ENCODE measurements at regions not wholly inside any gene's neighbourhood (a gene's known extent, or its start where the extent isn't known, plus 50 kb on each side); places are given as distances from the start of the nearest gene placed in this dataset.

DNA sequence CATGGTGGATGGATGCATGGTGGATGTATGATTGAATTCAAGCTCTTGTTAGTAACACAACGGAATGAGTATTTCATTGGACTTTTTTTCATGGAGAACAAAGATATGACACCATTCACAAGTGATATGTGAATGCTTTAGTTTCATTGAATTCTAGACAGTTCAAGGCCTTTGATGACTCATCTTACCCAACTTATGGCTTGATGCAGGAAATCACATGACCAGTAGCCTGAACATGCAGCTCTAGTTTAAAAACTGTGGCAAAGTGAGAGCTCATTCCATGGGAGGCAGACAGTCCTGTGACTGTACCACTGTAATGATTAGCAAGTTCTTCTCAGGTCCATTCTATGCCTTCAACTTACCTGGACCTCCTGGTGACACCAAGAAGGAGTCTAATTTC, 1239.3 kb downstream of the TYW1 start:
- DNase-seq (ENCODE audit: extremely low read depth, insufficient read length): no peak
- Histone ChIP-seq H3K4me3 (replicated peaks; ENCODE audit: low read depth, low read length) (no peak overlapping the region), H3K27me3 (replicated peaks; ENCODE audit: control insufficient read depth, insufficient read depth, low read length) (no peaks in the 10 kb centered on the region), H3K36me3 (ENCODE audit: control insufficient read depth, insufficient read depth, low read length) (no peaks in the 10 kb centered on the region)
- no peak for TF ChIP-seq CTCF (IDR thresholded peaks at IDR 0.05; ENCODE audit: insufficient read depth, low read length, poor library complexity, severe bottlenecking)

DNA sequence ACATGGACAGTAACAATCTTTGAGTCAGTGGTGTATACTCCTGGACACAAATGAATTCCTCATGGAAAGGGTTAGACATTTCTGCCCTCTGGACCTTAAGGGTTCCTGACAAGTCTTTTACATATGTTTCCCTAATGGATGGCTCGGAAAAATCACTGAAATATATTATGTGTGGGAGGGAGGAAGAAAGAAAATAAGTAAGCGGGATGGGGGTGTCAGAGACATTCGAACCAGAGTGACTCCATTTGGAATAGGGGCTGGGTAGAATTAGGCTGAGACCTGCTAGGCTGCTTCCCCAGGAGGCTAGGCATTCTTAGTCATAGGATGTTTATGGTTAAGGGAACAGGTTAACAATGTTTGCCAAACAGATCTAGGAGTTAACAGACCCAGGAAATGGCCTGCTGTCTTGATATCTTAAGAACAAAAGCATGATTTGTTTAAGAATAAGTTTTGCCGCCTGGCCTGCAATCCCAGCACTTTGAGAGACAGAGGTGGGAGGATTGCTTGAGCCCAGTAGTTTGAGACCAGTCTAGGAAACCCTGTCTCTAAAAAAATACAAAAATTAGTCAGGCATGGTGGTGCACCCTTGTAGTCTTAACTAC, 1241.7 kb downstream of the TYW1 start:
- TF ChIP-seq CTCF (IDR thresholded peaks at IDR 0.05; ENCODE audit: insufficient read depth, low read length, poor library complexity, severe bottlenecking): no peak
- no peak overlapping the region for H3K4me3 ChIP-seq (replicated peaks; ENCODE audit: low read depth, low read length)
- H3K36me3 ChIP-seq (ENCODE audit: control insufficient read depth, insufficient read depth, low read length): no peaks in the 10 kb centered on the region
- DNase-seq (ENCODE audit: extremely low read depth, insufficient read length): no peak
- no peaks in the 10 kb centered on the region for H3K27me3 ChIP-seq (replicated peaks; ENCODE audit: control insufficient read depth, insufficient read depth, low read length)

GRCh38 chr7:68243128-68243527, 1246.5 kb downstream of the TYW1 start:
- no peak overlapping the region for H3K4me3 ChIP-seq (replicated peaks; ENCODE audit: low read depth, low read length)

DNA sequence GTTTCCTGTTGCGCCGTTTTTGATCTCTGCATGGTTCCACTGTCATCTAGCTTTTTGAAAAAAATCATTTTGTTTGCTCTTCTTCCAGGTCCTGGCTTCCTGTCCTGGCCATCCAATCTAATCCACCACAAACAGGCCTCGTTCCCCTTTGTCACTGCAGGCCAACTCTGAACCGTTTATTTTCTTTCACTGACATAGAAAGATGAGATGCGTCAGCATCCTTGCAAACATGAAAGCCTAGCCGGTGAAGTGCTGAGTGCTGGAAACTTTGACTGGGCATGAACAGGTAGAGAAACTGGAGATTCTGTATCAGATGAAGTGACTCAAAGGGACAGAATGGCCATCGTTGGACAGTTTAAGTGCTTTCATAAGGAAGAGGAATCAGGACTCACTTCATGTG, 1247.8 kb downstream of the TYW1 start:
- Histone ChIP-seq H3K36me3 (ENCODE audit: control insufficient read depth, insufficient read depth, low read length) (no peaks in the 10 kb centered on the region), H3K27me3 (replicated peaks; ENCODE audit: control insufficient read depth, insufficient read depth, low read length) (no peaks in the 10 kb centered on the region), H3K4me3 (replicated peaks; ENCODE audit: low read depth, low read length) (no peak overlapping the region)
- TF ChIP-seq CTCF (IDR thresholded peaks at IDR 0.05; ENCODE audit: insufficient read depth, low read length, poor library complexity, severe bottlenecking): no peak
- no peak for DNase-seq (ENCODE audit: extremely low read depth, insufficient read length)

More at GRCh38 chr7:68243128-68243527, 1246.5 kb downstream of the TYW1 start:
- Histone ChIP-seq H3K36me3 (ENCODE audit: control insufficient read depth, insufficient read depth, low read length) (no peaks in the 10 kb centered on the region), H3K27me3 (replicated peaks; ENCODE audit: control insufficient read depth, insufficient read depth, low read length) (no peaks in the 10 kb centered on the region)
- TF ChIP-seq CTCF (IDR thresholded peaks at IDR 0.05; ENCODE audit: insufficient read depth, low read length, poor library complexity, severe bottlenecking): no peak
- DNase-seq (ENCODE audit: extremely low read depth, insufficient read length): no peak

DNA sequence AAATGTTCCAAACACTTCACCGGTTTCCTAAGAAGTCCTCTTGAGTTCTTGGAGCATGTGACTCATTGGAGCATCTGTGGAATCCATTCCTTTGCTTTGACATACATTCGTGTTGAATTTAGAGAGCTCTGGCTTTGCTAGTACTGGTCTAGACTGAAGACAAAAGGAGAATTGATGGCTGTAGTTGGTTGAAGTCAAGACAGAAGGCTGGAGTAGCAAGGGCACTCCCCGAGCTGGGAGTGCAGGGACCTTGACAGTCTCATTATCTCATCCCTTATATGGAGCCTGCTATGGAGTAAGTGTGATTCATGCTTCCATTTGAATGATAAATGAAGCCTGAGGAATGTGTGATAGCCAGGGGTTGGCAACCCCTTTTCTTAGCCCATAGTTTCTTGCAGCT, 1249.1 kb downstream of the TYW1 start:
- Histone ChIP-seq H3K4me3 (replicated peaks; ENCODE audit: low read depth, low read length) (no peak overlapping the region), H3K36me3 (ENCODE audit: control insufficient read depth, insufficient read depth, low read length) (no peaks in the 10 kb centered on the region), H3K27me3 (replicated peaks; ENCODE audit: control insufficient read depth, insufficient read depth, low read length) (no peaks in the 10 kb centered on the region)
- no peak for TF ChIP-seq CTCF (IDR thresholded peaks at IDR 0.05; ENCODE audit: insufficient read depth, low read length, poor library complexity, severe bottlenecking)
- DNase-seq (ENCODE audit: extremely low read depth, insufficient read length): no peak

DNA sequence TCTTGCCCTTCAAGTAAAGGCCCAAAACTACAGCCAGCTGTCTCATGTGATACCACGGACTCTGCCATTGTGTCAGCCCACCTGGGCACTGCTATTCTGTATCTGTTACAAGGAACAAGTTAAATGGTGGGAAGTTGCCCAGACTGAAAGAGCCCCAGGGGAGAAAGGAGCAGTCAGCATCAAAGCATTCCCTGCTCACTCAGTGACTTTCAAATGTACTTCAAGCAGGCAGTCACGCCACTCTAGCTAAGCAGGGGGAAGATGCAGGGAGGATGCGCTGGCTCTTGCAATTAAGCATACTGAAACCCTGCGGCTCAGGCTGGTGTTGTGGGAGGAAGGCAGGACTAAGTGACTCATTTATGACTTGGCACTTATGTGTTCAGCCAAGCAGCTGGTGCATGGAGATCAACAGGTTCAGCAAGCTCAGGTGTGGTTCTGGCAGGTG, 1249.6 kb downstream of the TYW1 start:
- Histone ChIP-seq H3K36me3 (ENCODE audit: control insufficient read depth, insufficient read depth, low read length) (no peaks in the 10 kb centered on the region), H3K4me3 (replicated peaks; ENCODE audit: low read depth, low read length) (no peak overlapping the region), H3K27me3 (replicated peaks; ENCODE audit: control insufficient read depth, insufficient read depth, low read length) (no peaks in the 10 kb centered on the region)
- no peak for DNase-seq (ENCODE audit: extremely low read depth, insufficient read length)
- TF ChIP-seq CTCF (IDR thresholded peaks at IDR 0.05; ENCODE audit: insufficient read depth, low read length, poor library complexity, severe bottlenecking): no peak

All from GM06990 (cell line).